ENCODE measurements at regions not wholly inside any gene's neighbourhood (a gene's known extent, or its start where the extent isn't known, plus 50 kb on each side); places are given as distances from the start of the nearest gene placed in this dataset.

DNA sequence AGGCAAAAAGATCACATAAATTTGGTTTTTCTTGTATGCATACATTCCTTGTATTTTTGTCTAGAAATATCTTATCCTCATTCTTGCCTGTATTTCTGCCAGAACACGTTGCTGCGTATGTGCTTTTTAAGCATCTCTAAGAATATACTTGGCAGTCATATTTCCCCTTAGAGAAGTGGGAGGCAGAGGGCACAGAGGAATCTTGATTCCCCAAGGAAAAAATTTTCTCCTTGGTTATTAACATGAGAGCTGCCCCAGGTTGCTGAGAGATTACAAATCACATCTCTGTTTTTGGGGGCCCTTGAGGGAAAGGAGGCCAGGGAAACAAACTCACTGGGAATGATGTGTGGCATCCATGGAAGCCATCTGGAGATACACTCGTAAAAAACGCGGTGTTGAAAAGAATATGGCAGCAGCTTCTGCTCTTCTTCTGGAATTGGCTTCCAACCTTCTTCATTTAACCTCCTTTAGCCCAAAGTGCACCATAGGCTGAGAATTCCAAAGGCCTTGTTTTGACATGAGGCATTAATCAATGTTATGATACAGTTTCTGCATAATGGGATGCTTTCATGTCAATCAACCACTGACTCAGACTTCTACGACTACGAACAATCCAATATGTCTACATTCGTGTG is 684.3 kb upstream of the SORCS1 start:
- H3K27me3 ChIP-seq (ENCODE audit: control insufficient read depth, insufficient read depth, low read length): no peaks in the 10 kb centered on the region
- ChIA-PET CTCF (no interaction called here), POLR2A (no interaction called here)
- no peak overlapping the region for H3K4me3 ChIP-seq (ENCODE audit: low read depth in 2 of 2, low read length in 2 of 2)
- no peaks in the 10 kb centered on the region for H3K36me3 ChIP-seq (ENCODE audit: control insufficient read depth, insufficient read depth, low read length)
- no TSS peak for BruUV-seq (replicated peaks)
- DNase-seq (ENCODE audit: low read depth, low spot score) (no peak), ATAC-seq (no peak)
- H3K9me3 ChIP-seq (ENCODE audit: control insufficient read depth, insufficient read depth, low read depth, low read length): no peaks in the 10 kb centered on the region
- no peak overlapping the region for H3K27ac ChIP-seq (ENCODE audit: low read length)
- intact Hi-C loops (cut with micrococcal nuclease; ENCODE audit: unreplicated experiment): no loop called here
- H3K4me1 ChIP-seq (ENCODE audit: control insufficient read depth, insufficient read depth, low read length): no peaks in the 10 kb centered on the region
- TF ChIP-seq, protein P1, sequence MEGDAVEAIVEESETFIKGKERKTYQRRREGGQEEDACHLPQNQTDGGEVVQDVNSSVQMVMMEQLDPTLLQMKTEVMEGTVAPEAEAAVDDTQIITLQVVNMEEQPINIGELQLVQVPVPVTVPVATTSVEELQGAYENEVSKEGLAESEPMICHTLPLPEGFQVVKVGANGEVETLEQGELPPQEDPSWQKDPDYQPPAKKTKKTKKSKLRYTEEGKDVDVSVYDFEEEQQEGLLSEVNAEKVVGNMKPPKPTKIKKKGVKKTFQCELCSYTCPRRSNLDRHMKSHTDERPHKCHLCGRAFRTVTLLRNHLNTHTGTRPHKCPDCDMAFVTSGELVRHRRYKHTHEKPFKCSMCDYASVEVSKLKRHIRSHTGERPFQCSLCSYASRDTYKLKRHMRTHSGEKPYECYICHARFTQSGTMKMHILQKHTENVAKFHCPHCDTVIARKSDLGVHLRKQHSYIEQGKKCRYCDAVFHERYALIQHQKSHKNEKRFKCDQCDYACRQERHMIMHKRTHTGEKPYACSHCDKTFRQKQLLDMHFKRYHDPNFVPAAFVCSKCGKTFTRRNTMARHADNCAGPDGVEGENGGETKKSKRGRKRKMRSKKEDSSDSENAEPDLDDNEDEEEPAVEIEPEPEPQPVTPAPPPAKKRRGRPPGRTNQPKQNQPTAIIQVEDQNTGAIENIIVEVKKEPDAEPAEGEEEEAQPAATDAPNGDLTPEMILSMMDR (IDR thresholded peaks at IDR 0.05): no peak
- TF ChIP-seq SIN3A (IDR thresholded peaks at IDR 0.05; ENCODE audit: borderline replicate concordance, insufficient read depth, low read depth, low read length) (no peak), TCF7L2 (IDR thresholded peaks at IDR 0.05; ENCODE audit: low read depth, low read length) (no peak), POLR2AphosphoS5 (IDR thresholded peaks at IDR 0.05; ENCODE audit: low read depth, low read length) (no peak)
- TF ChIP-seq, protein P2, sequence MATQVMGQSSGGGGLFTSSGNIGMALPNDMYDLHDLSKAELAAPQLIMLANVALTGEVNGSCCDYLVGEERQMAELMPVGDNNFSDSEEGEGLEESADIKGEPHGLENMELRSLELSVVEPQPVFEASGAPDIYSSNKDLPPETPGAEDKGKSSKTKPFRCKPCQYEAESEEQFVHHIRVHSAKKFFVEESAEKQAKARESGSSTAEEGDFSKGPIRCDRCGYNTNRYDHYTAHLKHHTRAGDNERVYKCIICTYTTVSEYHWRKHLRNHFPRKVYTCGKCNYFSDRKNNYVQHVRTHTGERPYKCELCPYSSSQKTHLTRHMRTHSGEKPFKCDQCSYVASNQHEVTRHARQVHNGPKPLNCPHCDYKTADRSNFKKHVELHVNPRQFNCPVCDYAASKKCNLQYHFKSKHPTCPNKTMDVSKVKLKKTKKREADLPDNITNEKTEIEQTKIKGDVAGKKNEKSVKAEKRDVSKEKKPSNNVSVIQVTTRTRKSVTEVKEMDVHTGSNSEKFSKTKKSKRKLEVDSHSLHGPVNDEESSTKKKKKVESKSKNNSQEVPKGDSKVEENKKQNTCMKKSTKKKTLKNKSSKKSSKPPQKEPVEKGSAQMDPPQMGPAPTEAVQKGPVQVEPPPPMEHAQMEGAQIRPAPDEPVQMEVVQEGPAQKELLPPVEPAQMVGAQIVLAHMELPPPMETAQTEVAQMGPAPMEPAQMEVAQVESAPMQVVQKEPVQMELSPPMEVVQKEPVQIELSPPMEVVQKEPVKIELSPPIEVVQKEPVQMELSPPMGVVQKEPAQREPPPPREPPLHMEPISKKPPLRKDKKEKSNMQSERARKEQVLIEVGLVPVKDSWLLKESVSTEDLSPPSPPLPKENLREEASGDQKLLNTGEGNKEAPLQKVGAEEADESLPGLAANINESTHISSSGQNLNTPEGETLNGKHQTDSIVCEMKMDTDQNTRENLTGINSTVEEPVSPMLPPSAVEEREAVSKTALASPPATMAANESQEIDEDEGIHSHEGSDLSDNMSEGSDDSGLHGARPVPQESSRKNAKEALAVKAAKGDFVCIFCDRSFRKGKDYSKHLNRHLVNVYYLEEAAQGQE (IDR thresholded peaks at IDR 0.05; ENCODE audit: insufficient read depth in 1 of 2, low read depth in 2 of 2, low read length in 1 of 2): no peak
- in situ Hi-C loops (cut with HindIII; ENCODE audit: low pct_unique_long_range_greater_than_20kb, low sequenced_read_pairs): no loop called here

DNA sequence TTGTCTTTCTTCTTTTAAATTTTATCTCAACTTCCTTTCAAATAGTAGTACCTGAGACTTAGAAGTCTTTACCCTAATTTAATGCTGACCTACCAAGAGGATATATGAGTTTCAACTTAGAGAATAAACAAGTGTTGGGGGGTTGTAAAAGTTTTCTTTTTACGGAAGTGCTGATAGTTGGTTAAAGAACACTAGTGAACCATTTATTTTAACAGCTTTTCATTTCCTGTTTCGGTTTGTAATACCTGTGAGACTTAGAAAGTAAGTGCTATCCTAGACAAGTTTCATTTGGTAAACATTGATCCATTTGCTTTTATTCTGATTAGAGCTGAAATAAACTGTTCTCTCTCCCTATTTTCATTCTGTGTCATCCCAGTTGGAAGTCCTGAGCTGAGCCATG is 683.1 kb upstream of the SORCS1 start:
- no peaks in the 10 kb centered on the region for H3K9me3 ChIP-seq (ENCODE audit: control insufficient read depth, insufficient read depth, low read depth, low read length)
- TF ChIP-seq SIN3A (IDR thresholded peaks at IDR 0.05; ENCODE audit: borderline replicate concordance, insufficient read depth, low read depth, low read length) (no peak), POLR2AphosphoS5 (IDR thresholded peaks at IDR 0.05; ENCODE audit: low read depth, low read length) (no peak)
- TF ChIP-seq, protein P2 (IDR thresholded peaks at IDR 0.05; ENCODE audit: insufficient read depth in 1 of 2, low read depth in 2 of 2, low read length in 1 of 2): no peak
- TF ChIP-seq, protein P1 (IDR thresholded peaks at IDR 0.05): no peak
- no peak overlapping the region for H3K4me3 ChIP-seq (ENCODE audit: low read depth in 2 of 2, low read length in 2 of 2)
- no TSS peak for BruUV-seq (replicated peaks)
- H3K27me3 ChIP-seq (ENCODE audit: control insufficient read depth, insufficient read depth, low read length): no peaks in the 10 kb centered on the region
- no peak for DNase-seq (ENCODE audit: low read depth, low spot score)
- H3K4me1 ChIP-seq (ENCODE audit: control insufficient read depth, insufficient read depth, low read length): no peaks in the 10 kb centered on the region
- H3K36me3 ChIP-seq (ENCODE audit: control insufficient read depth, insufficient read depth, low read length): no peaks in the 10 kb centered on the region
- no peak overlapping the region for H3K27ac ChIP-seq (ENCODE audit: low read length)
- POLR2A ChIA-PET: no interaction called here
- ATAC-seq: no peak
- in situ Hi-C loops (cut with HindIII; ENCODE audit: low pct_unique_long_range_greater_than_20kb, low sequenced_read_pairs) (no loop called here), intact Hi-C loops (cut with micrococcal nuclease; ENCODE audit: unreplicated experiment) (no loop called here)
- CTCF ChIA-PET: no interaction called here

Measured in Panc1 (cell line).